ENCODE measurements at regions not wholly inside any gene's neighbourhood (a gene's known extent, or its start where the extent isn't known, plus 50 kb on each side); places are given as distances from the start of the nearest gene placed in this dataset.

DNA sequence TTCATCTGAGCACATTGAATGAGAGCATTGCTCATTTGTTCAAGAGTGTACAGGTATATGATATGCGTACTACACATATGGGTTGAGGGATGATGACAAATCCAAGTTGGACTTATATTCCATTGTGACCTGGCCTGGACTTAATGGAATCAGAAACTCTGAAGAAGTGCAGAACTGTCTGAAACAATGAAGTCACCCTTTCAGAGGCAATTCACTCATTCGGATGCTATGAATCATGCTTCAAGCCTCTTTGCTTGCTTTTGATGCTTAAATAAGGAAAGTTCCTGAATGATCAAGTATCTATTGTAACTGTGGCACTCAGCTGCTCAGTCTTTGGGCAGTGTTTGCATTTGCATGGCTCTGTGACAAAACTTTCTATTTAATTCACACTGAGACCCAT lies 93.4 kb downstream of the ZNF365 start:
- no peak for DNase-seq (ENCODE audit: low read depth, low spot score)

DNA sequence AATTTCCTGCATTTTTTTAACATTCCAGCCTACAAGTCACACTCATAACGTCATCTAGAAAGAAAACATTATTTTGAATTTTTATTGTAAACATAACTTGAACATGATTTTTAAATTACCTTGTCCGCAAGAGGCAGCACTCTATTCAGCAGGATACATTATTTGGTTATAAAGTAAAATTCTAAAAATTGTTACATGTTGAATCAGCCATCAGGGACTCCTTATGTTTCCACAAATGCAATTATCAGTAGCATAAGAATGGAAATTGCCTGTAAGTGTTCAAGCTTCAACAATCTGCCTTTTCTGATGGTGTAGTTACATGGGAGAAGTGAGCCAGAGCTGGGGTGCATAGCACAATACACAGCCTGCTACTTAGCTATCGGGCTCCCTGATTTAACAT lies 97.5 kb downstream of the ZNF365 start:
- H3K9me3 ChIP-seq (ENCODE audit: control insufficient read depth, low read depth, low read length) = no peaks in the 10 kb centered on the region
- DNase-seq (ENCODE audit: low read depth, low spot score) (no peak), FAIRE-seq (no peak)
- TF ChIP-seq, protein P1, sequence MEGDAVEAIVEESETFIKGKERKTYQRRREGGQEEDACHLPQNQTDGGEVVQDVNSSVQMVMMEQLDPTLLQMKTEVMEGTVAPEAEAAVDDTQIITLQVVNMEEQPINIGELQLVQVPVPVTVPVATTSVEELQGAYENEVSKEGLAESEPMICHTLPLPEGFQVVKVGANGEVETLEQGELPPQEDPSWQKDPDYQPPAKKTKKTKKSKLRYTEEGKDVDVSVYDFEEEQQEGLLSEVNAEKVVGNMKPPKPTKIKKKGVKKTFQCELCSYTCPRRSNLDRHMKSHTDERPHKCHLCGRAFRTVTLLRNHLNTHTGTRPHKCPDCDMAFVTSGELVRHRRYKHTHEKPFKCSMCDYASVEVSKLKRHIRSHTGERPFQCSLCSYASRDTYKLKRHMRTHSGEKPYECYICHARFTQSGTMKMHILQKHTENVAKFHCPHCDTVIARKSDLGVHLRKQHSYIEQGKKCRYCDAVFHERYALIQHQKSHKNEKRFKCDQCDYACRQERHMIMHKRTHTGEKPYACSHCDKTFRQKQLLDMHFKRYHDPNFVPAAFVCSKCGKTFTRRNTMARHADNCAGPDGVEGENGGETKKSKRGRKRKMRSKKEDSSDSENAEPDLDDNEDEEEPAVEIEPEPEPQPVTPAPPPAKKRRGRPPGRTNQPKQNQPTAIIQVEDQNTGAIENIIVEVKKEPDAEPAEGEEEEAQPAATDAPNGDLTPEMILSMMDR (optimal IDR thresholded peaks at IDR 0.05 in 1 of 3, IDR thresholded peaks at IDR 0.05 in 1 of 3, conservative IDR thresholded peaks at IDR 0.05 in 1 of 3; ENCODE audit: extremely low read depth in 1 of 3, insufficient read depth in 2 of 3, low read length in 3 of 3) = no peak
- no peak for TF ChIP-seq EZH2 (IDR thresholded peaks at IDR 0.05; ENCODE audit: low read length)
- no peaks in the 10 kb centered on the region for H4K20me1 ChIP-seq (ENCODE audit: control insufficient read depth, extremely low read depth, insufficient read depth, low read length)
- no peaks in the 10 kb centered on the region for H3K4me1 ChIP-seq (ENCODE audit: control insufficient read depth, extremely low read depth, insufficient read depth, low read length)
- H3K9ac ChIP-seq (ENCODE audit: control insufficient read depth, extremely low read depth, insufficient read depth, low read length) = no peak overlapping the region
- no peaks in the 10 kb centered on the region for H3K79me2 ChIP-seq (ENCODE audit: control insufficient read depth, insufficient read depth, low read length)
- dilution Hi-C loops (cut with MboI; ENCODE audit: extremely low pct_ligation_motif_present, low sequenced_read_pairs) = no loop called here
- no peak overlapping the region for H2AFZ ChIP-seq (ENCODE audit: control insufficient read depth, low read length)
- no peak overlapping the region for H3K27ac ChIP-seq (ENCODE audit: control insufficient read depth, insufficient read depth, low read length)
- no peaks in the 10 kb centered on the region for H3K27me3 ChIP-seq (ENCODE audit: control insufficient read depth, extremely low read depth, insufficient read depth, low read length)
- no peak overlapping the region for H3K4me3 ChIP-seq (ENCODE audit: control insufficient read depth in 2 of 3, extremely low read depth in 1 of 3, insufficient read depth in 2 of 3, low read depth in 1 of 3, low read length in 3 of 3)
- no peaks in the 10 kb centered on the region for H3K36me3 ChIP-seq (ENCODE audit: control insufficient read depth in 2 of 2, extremely low read depth in 1 of 2, insufficient read depth in 2 of 2, low read length in 2 of 2)
- H3K9me1 ChIP-seq (ENCODE audit: control insufficient read depth, extremely low read depth, insufficient read depth, low read length) = no peaks in the 10 kb centered on the region
- no peak overlapping the region for H3K4me2 ChIP-seq (ENCODE audit: control insufficient read depth, extremely low read depth, insufficient read depth, low read depth, low read length)

More for the DNA sequence above, 93.4 kb downstream of the ZNF365 start:
- H3K27me3 ChIP-seq (ENCODE audit: control insufficient read depth, extremely low read depth, insufficient read depth, low read length) = no peaks in the 10 kb centered on the region
- H3K4me1 ChIP-seq (ENCODE audit: control insufficient read depth, extremely low read depth, insufficient read depth, low read length) = no peaks in the 10 kb centered on the region
- no peak for FAIRE-seq
- H4K20me1 ChIP-seq (ENCODE audit: control insufficient read depth, extremely low read depth, insufficient read depth, low read length) = no peaks in the 10 kb centered on the region
- no peak overlapping the region for H3K27ac ChIP-seq (ENCODE audit: control insufficient read depth, insufficient read depth, low read length)
- no peak overlapping the region for H2AFZ ChIP-seq (ENCODE audit: control insufficient read depth, low read length)
- TF ChIP-seq, protein P1 (optimal IDR thresholded peaks at IDR 0.05 in 1 of 3, IDR thresholded peaks at IDR 0.05 in 1 of 3, conservative IDR thresholded peaks at IDR 0.05 in 1 of 3; ENCODE audit: extremely low read depth in 1 of 3, insufficient read depth in 2 of 3, low read length in 3 of 3) = no peak
- TF ChIP-seq EZH2 (IDR thresholded peaks at IDR 0.05; ENCODE audit: low read length) = no peak
- H3K9me1 ChIP-seq (ENCODE audit: control insufficient read depth, extremely low read depth, insufficient read depth, low read length) = no peaks in the 10 kb centered on the region
- H3K9me3 ChIP-seq (ENCODE audit: control insufficient read depth, low read depth, low read length) = peaks cover 7% of the 10 kb centered on the region
- H3K4me2 ChIP-seq (ENCODE audit: control insufficient read depth, extremely low read depth, insufficient read depth, low read depth, low read length) = no peak overlapping the region
- H3K79me2 ChIP-seq (ENCODE audit: control insufficient read depth, insufficient read depth, low read length) = no peaks in the 10 kb centered on the region
- no peaks in the 10 kb centered on the region for H3K36me3 ChIP-seq (ENCODE audit: control insufficient read depth in 2 of 2, extremely low read depth in 1 of 2, insufficient read depth in 2 of 2, low read length in 2 of 2)
- no peak overlapping the region for H3K9ac ChIP-seq (ENCODE audit: control insufficient read depth, extremely low read depth, insufficient read depth, low read length)
- dilution Hi-C loops (cut with MboI; ENCODE audit: extremely low pct_ligation_motif_present, low sequenced_read_pairs) = no loop called here
- no peak overlapping the region for H3K4me3 ChIP-seq (ENCODE audit: control insufficient read depth in 2 of 3, extremely low read depth in 1 of 3, insufficient read depth in 2 of 3, low read depth in 1 of 3, low read length in 3 of 3)
